Cardiac fibroblast (primary cell): ENCODE measurements at regions not wholly inside any gene's neighbourhood (a gene's known extent, or its start where the extent isn't known, plus 50 kb on each side); places are given as distances from the start of the nearest gene placed in this dataset.
"Not testable (repeated sequence)": the region's sequence is repeated elsewhere in the genome, so short reads cannot be mapped to it uniquely, and the experiment has no call there.

Source experiments
- DNase-seq, 2 donors: peaks; one replicate each; pipeline versions ENCODE4 v3.0.0 to v3.0.0-alpha.2; 2010; ENCODE audit warnings: low read depth in 2 of 2
- H3K4me3 ChIP-seq, 2 donors: replicated peaks in 1 of 2; 1 replicate in 1 of 2; 2 replicates in 1 of 2; pipeline ENCODE4 v1.5.1; 2011; ENCODE audit warnings: low read depth in 2 of 2, low read length in 2 of 2, mild to moderate bottlenecking in 2 of 2, moderate library complexity in 1 of 2
- CTCF ChIP-seq: IDR thresholded peaks from one replicate; pipeline ENCODE4 v1.5.1; 2011; ENCODE audit warnings: low read depth, mild to moderate bottlenecking, low read length, inconsistent platforms

GRCh38 chr6:144485531-144485930 lies 200.4 kb downstream of the UTRN start:
- no peak for TF ChIP-seq CTCF
- no peak overlapping the region for H3K4me3 ChIP-seq
- DNase-seq: no peak

- TF ChIP-seq CTCF: no peak
- no peak overlapping the region for H3K4me3 ChIP-seq
- DNase-seq: no peak
Observed at GRCh38 chr6:144488590-144488989, 203.5 kb downstream of the UTRN start.

GRCh38 chr6:144493035-144493910 lies 208.1 kb downstream of the UTRN start:
- no peak overlapping the region for H3K4me3 ChIP-seq

GRCh38 chr6:144495076-144495475 lies 209.9 kb downstream of the UTRN start:
- DNase-seq, H3K4me3 ChIP-seq: not testable (repeated sequence)

More at GRCh38 chr6:144493035-144493910, 208.1 kb downstream of the UTRN start:
- DNase-seq: peak; percentile 28 to 81
- no peak for TF ChIP-seq CTCF

GRCh38 chr6:144497650-144498049 lies 212.5 kb downstream of the UTRN start:
- no peak overlapping the region for H3K4me3 ChIP-seq
- DNase-seq: no peak
- no peak for TF ChIP-seq CTCF

GRCh38 chr6:144500892-144501291 lies 215.8 kb downstream of the UTRN start:
- peak; percentile 38 to 57 for DNase-seq
- no peak overlapping the region for H3K4me3 ChIP-seq
- TF ChIP-seq CTCF: no peak

GRCh38 chr6:144505214-144505613 lies 220.1 kb downstream of the UTRN start:
- not testable (repeated sequence) for H3K4me3 ChIP-seq, DNase-seq

- H3K4me3 ChIP-seq, DNase-seq: not testable (repeated sequence)
Observed at GRCh38 chr6:144506051-144506450, 220.9 kb downstream of the UTRN start.

- DNase-seq, H3K4me3 ChIP-seq: not testable (repeated sequence)
Observed at GRCh38 chr6:144507772-144508312, 222.7 kb downstream of the UTRN start.
